Right atrium auricular region (tissue), 2 donors: ENCODE measurements at regions not wholly inside any gene's neighbourhood (a gene's known extent, or its start where the extent isn't known, plus 50 kb on each side); places are given as distances from the start of the nearest gene placed in this dataset.

ENCODE experiments used
- DNase-seq: peaks from one replicate; pipeline ENCODE4 v3.0.0-alpha.2; 2019; ENCODE audit warnings: low spot score
- H3K27ac ChIP-seq, 2 donors: fragments of 200-600 bp; sonication (generic); 1 replicate in 1 of 2; 2 replicates in 1 of 2; pipeline ENCODE4 v1.5.1; 2016 to 2019
- H3K27me3 ChIP-seq, 2 donors: fragments of 200-600 bp; sonication (generic); one replicate each; pipeline versions ENCODE4 v1.5.1 to v1.6.0; 2017 to 2019
- H3K36me3 ChIP-seq: fragments of 200-600 bp; sonication (generic); one replicate; pipeline ENCODE4 v1.5.1; 2016
- H3K4me1 ChIP-seq, 2 donors: fragments of 200-600 bp; sonication (generic); one replicate each; pipeline versions ENCODE4 v1.5.1 to v1.6.0; 2017 to 2019
- H3K4me3 ChIP-seq, 2 donors: fragments of 200-600 bp; sonication (generic); 1 replicate in 1 of 2; 2 replicates in 1 of 2; pipeline ENCODE4 v1.5.1; 2017 to 2019; ENCODE audit warnings: mild to moderate bottlenecking in 1 of 2, moderate library complexity in 1 of 2
- H3K9me3 ChIP-seq, 2 donors: fragments of 200-600 bp; sonication (generic); one replicate each; pipeline ENCODE4 v1.5.1; 2019
- TF ChIP-seq, protein P1 (sequence below), 2 donors: fragments of 200-600 bp; sonication (generic); IDR thresholded peaks; one replicate each; pipeline ENCODE4 v1.5.1; 2019; ENCODE audit warnings: antibody characterized with exemption in 2 of 2

DNA sequence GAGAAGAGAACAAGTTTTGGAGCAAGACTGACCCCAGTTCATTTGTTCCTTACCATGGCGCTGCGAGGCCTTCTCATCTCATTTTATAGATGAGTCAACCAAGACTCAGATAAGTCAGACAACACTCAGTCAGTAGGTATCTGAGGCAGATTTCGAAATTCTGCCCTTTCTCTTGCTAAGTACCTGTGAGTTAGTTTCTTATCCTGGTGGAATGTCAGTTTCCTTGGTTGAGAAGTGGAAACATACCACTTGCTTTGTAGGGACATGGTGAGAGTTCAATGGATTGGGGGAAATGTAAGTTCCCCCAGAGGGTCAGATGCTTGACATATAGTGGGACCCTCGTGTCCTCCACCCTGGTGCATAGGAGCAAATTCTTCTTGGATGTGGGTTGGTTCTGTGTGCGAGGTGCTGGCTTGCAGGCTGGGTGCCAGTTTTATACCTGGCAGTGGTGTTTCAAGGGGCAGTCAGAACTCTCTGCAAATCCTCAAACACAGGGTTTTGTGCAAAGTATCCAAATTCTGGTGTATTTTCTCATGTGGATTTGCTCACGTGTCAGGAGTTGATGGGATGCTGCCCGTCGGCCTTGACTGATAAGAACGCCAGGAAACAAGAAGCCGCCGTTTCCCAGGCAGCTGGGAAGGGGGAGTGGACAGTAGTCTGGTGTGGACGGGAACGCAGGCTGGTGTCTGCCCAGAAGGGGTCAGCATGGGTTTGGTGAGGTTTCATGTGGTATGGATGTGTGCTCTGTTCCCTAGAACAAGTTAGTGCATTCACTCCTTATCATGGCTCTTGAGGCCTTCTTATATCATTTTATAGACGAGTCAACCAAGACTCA lies 61.1 kb upstream of the CIBAR2 start:
- no peaks in the 10 kb centered on the region for H3K27me3 ChIP-seq
- peaks cover 0 to 67% of the 10 kb centered on the region in 2 donors for H3K4me1 ChIP-seq
- H3K9me3 ChIP-seq, result no peaks in the 10 kb centered on the region
- no peak for DNase-seq
- peak overlapping the region; percentile 22 to 39 for H3K27ac ChIP-seq
- H3K4me3 ChIP-seq, result no peak overlapping the region
- TF ChIP-seq, protein P1, sequence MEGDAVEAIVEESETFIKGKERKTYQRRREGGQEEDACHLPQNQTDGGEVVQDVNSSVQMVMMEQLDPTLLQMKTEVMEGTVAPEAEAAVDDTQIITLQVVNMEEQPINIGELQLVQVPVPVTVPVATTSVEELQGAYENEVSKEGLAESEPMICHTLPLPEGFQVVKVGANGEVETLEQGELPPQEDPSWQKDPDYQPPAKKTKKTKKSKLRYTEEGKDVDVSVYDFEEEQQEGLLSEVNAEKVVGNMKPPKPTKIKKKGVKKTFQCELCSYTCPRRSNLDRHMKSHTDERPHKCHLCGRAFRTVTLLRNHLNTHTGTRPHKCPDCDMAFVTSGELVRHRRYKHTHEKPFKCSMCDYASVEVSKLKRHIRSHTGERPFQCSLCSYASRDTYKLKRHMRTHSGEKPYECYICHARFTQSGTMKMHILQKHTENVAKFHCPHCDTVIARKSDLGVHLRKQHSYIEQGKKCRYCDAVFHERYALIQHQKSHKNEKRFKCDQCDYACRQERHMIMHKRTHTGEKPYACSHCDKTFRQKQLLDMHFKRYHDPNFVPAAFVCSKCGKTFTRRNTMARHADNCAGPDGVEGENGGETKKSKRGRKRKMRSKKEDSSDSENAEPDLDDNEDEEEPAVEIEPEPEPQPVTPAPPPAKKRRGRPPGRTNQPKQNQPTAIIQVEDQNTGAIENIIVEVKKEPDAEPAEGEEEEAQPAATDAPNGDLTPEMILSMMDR (IDR thresholded peaks at IDR 0.05), result peak in 1 of 2 donors; percentile 18
- no peaks in the 10 kb centered on the region for H3K36me3 ChIP-seq

DNA sequence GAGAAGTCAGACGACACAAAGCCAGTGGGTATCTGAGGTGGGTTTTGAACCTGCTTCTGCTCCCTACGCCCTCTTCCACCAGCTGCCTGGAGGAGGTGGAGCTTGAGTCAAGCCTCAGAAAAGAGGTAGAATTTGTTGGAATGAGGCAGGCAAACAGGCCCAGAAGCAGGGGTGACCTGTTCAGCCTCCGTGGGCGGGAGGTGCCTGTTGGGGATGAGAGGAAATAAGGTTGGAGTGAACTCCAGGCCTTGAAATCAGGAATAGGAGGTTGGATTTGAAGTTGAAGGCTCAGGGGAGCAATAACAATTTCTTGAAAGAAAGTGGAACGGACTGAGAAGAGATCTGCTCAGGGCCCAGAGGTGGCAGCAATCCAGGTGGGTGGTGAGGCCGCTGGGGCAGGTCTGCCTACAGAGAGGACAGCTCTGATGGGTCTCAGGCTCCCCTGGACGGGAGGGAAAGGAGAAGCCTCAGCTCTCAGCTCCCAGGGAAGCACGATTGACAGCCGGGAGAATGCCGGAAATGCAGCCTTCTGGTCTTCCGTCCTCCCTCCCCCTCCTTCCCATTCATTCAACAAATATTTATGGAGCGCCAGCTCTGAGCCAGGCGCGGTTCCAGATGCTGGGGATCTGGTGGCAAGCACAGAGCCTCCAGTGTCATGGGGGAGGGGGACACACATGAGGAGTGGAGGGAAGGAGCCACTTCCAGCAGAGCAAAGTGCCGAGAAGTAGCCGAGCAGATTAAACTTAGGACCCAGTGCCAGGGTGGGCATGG lies 61.9 kb upstream of the CIBAR2 start:
- Histone ChIP-seq H3K9me3 (no peaks in the 10 kb centered on the region), H3K27ac (peak overlapping the region; percentile 2 to 48), H3K36me3 (no peaks in the 10 kb centered on the region), H3K27me3 (no peaks in the 10 kb centered on the region), H3K4me1 (peaks cover 0 to 63% of the 10 kb centered on the region in 2 donors), H3K4me3 (no peak overlapping the region)
- no peak for DNase-seq
- TF ChIP-seq, protein P1 (IDR thresholded peaks at IDR 0.05), result no peak

DNA sequence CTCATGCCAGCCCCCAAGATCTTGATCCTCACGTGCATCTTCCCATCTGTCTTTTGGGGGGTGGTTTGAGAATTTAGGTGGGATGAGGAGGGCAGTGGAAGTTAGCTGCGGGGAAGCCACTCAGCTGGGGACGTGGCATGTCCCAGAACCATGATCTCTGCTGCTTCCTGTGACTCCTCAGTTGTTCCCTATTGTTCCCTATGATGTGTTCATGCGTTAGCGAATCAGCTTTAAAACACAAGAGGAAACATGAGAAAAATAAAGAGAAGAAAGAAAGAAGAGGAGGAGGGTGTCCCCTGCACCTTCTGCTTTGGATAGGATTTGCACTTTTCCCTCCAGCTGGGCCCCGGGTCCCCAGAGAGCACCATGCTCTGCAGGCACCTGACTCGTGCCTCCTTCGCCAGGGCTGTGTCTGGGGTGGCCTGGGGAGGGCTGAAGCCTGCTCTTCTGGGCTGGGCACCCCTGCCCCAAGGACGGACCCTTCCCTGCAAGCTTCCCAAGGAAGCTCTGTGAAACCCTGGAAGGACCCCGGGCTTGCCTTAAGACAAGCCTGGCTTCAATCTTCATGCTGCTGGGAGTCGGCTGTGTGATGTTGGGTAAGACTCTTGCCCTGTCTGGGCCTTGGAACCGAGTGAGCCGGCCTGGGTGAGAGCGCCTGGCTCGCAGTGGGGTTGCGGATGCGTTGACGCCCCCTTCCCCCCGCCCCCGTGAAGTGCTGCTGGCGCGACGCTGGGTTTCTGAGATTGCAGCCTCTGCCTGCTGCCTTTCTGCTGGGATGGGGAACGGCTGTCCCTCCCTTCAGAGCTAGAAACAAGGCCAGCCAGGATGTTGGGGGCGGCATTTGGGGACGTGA lies 62.8 kb upstream of the CIBAR2 start:
- no peaks in the 10 kb centered on the region for H3K36me3 ChIP-seq
- DNase-seq, result no peak
- H3K27me3 ChIP-seq, result no peaks in the 10 kb centered on the region
- no peak overlapping the region for H3K27ac ChIP-seq
- H3K9me3 ChIP-seq, result no peaks in the 10 kb centered on the region
- no peak overlapping the region for H3K4me3 ChIP-seq
- H3K4me1 ChIP-seq, result peaks cover 0 to 60% of the 10 kb centered on the region in 2 donors
- TF ChIP-seq, protein P1 (IDR thresholded peaks at IDR 0.05), result no peak

DNA sequence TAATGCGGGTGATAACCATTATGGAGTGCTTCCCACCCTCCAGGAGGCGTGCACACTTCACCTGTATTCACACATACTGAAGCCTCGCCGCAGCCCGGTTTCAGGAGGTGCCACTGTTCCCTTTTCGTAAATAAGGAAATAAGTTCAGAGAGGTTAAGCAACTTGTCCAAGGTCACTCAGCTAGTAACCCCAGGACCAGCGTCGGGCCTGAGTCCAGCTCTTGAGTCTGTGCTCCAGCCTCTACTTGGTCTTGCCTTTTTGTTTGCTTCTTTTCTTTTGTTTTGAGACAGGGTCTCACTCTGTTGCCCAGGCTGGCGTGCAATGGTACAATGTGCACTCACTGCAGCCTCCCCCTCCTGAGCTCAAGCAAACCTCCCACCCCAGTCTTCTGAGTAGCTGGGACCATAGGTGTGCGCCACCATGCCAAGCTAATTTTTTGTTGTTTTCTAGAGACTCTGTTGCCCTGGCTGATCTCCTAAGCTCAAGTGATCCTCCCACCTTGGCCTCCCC lies 63.5 kb upstream of the CIBAR2 start:
- Histone ChIP-seq H3K4me3 (no peak overlapping the region), H3K4me1 (peaks cover 0 to 54% of the 10 kb centered on the region in 2 donors), H3K9me3 (no peaks in the 10 kb centered on the region), H3K27ac (no peak overlapping the region), H3K27me3 (no peaks in the 10 kb centered on the region), H3K36me3 (no peaks in the 10 kb centered on the region)
- no peak for DNase-seq
- TF ChIP-seq, protein P1 (IDR thresholded peaks at IDR 0.05), result no peak
